Body of pancreas (tissue), 4 donors: ENCODE measurements at regions not wholly inside any gene's neighbourhood (a gene's known extent, or its start where the extent isn't known, plus 50 kb on each side); places are given as distances from the start of the nearest gene placed in this dataset.

Source experiments
- ATAC-seq: fragments of 150-250 bp; one replicate; pipeline ENCODE4 v1.9.1; 2016
- DNase-seq, 4 donors: peaks; one replicate each; pipeline ENCODE4 v3.0.0-alpha.2; 2019
- H3K27ac ChIP-seq, 4 donors: fragments of 200-600 bp; sonication (generic); 1 replicate in 3 of 4; 2 replicates in 1 of 4; pipeline versions ENCODE4 v1.5.1 to v1.6.1; 2016 to 2019; ENCODE audit warnings: mild to moderate bottlenecking in 1 of 4, mixed read lengths in 1 of 4, moderate library complexity in 1 of 4
- H3K27me3 ChIP-seq, 2 donors: fragments of 200-600 bp; sonication (generic); one replicate each; pipeline ENCODE4 v1.6.0; 2016; ENCODE audit warnings: mild to moderate bottlenecking in 1 of 2
- H3K36me3 ChIP-seq, 2 donors: fragments of 200-600 bp; sonication (generic); replicated peaks in 1 of 2; 2 replicates each; pipeline ENCODE4 v1.5.1; 2016; ENCODE audit warnings: low read depth in 2 of 2; ENCODE audit not compliant: insufficient read depth in 1 of 2
- H3K4me1 ChIP-seq: fragments of 200-600 bp; sonication (generic); one replicate; pipeline ENCODE4 v1.6.0; 2016
- H3K4me3 ChIP-seq, 2 donors: fragments of 200-600 bp; sonication (generic); 1 replicate in 1 of 2; 2 replicates in 1 of 2; pipeline ENCODE4 v1.5.1; 2016 to 2019
- H3K9me3 ChIP-seq, 3 donors: fragments of 200-600 bp; sonication (generic); 1 replicate in 2 of 3; 2 replicates in 1 of 3; pipeline ENCODE4 v1.5.1; 2016
- POLR2A ChIP-seq, 3 donors: fragments of 450-650 bp; IDR thresholded peaks; one replicate each; pipeline ENCODE4 v1.6.1; 2016; ENCODE audit warnings: antibody characterized with exemption in 3 of 3, mild to moderate bottlenecking in 2 of 3
- WGBS, 2 donors: methylation state at CpG; one replicate each; pipeline ENCODE4 v1.1.5; 2017; 5-methylcytosine and 5-hydroxymethylcytosine counted together
- intact Hi-C: fragments of 100-400 bp; cut with DNase I; formaldehyde crosslinking; loops from one replicate; pipeline ENCODE4 v1.15.1; 2023
- TF ChIP-seq, protein P1 (sequence below), 7 experiments: fragments of 450-650 bp in 4 of 7; fragments of 200-600 bp in 3 of 7; sonication (generic) in 3 of 7; IDR thresholded peaks; one replicate each; pipeline ENCODE4 v1.5.1; 2016 to 2019; ENCODE audit warnings: antibody characterized with exemption in 7 of 7

DNA sequence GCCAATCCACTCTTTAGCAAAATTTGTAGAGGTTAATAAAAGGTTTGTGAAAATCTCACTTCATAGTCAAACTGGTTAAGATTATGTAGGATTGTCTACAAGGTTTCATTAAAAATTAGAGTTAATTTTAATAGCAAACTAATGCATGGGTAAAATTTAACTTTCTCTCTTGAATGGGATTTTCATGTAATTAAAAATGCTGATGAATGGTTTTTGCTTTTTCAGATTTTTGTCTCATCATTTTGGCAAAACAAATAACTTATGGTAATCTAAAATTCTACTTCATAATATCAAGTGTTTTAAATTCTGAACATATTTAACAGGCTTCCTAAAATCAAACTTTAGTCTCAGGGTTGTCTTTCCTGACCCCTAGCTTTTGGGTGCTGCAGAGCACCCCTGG, 113.8 kb upstream of the FAM174A start:
- H3K4me1 ChIP-seq = no peaks in the 10 kb centered on the region
- no peaks in the 10 kb centered on the region for H3K27me3 ChIP-seq
- no peak overlapping the region for H3K4me3 ChIP-seq
- ATAC-seq = no peak
- intact Hi-C loops = no loop called here
- DNase-seq = no peak
- no peaks in the 10 kb centered on the region for H3K9me3 ChIP-seq
- no peak overlapping the region for H3K27ac ChIP-seq
- TF ChIP-seq, protein P1, sequence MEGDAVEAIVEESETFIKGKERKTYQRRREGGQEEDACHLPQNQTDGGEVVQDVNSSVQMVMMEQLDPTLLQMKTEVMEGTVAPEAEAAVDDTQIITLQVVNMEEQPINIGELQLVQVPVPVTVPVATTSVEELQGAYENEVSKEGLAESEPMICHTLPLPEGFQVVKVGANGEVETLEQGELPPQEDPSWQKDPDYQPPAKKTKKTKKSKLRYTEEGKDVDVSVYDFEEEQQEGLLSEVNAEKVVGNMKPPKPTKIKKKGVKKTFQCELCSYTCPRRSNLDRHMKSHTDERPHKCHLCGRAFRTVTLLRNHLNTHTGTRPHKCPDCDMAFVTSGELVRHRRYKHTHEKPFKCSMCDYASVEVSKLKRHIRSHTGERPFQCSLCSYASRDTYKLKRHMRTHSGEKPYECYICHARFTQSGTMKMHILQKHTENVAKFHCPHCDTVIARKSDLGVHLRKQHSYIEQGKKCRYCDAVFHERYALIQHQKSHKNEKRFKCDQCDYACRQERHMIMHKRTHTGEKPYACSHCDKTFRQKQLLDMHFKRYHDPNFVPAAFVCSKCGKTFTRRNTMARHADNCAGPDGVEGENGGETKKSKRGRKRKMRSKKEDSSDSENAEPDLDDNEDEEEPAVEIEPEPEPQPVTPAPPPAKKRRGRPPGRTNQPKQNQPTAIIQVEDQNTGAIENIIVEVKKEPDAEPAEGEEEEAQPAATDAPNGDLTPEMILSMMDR (IDR thresholded peaks at IDR 0.05) = no peak
- TF ChIP-seq POLR2A (IDR thresholded peaks at IDR 0.05) = no peak
- H3K36me3 ChIP-seq = no peaks in the 10 kb centered on the region

DNA sequence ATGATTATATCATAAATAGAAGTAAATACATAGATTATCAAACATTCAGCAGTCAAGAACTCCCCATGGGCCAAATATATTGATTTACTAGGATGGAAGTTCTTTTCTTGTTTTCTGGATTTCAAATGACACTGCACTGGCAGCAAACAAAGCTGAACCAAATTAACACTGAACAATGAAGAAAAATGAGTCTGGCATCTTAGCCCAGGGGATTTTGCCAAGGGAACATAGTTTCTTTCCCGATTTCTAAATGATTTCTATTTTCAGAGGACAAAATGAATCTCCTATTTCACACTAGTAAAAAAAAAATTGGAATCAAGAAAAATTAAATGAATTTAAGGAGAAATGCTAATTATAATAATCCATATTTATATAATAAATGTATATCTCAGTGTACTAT, 116.9 kb upstream of the FAM174A start:
- H3K27me3 ChIP-seq = no peaks in the 10 kb centered on the region
- WGBS, 2 donors = 64 to 66% methylated on average over 1 of the region's 1 CpG
- DNase-seq = no peak
- no peaks in the 10 kb centered on the region for H3K36me3 ChIP-seq
- no peak for TF ChIP-seq POLR2A (IDR thresholded peaks at IDR 0.05)
- TF ChIP-seq, protein P1 (IDR thresholded peaks at IDR 0.05) = no peak
- no peak overlapping the region for H3K27ac ChIP-seq
- intact Hi-C loops = no loop called here
- no peak overlapping the region for H3K4me3 ChIP-seq
- H3K9me3 ChIP-seq = no peaks in the 10 kb centered on the region
- ATAC-seq = no peak
- no peaks in the 10 kb centered on the region for H3K4me1 ChIP-seq

DNA sequence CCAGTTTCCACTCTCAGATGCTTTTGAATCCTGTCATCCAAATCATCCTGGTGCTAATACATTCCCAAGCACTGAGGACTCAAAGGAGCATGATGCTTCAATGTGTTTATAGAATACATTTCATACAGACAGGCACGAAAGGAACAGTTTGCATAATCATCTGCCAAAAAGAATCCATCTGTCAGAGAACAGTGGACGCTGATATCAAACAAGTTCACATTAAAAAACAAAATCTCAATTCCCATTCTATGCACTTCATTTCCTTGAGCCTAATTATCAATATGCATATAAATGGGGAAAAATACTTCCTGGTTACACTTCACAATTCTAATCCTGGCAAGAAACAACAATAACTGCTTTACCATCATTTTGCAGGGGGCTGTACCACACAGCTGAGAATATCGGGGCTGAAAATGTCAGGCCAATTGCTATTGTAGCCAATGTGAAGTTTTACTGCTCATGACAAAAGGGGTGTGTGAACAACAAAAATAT, 125.5 kb upstream of the FAM174A start:
- H3K9me3 ChIP-seq = no peaks in the 10 kb centered on the region
- no peak for TF ChIP-seq POLR2A (IDR thresholded peaks at IDR 0.05)
- TF ChIP-seq, protein P1 (IDR thresholded peaks at IDR 0.05) = no peak
- H3K27me3 ChIP-seq = no peaks in the 10 kb centered on the region
- DNase-seq (no peak), ATAC-seq (no peak)
- no peak overlapping the region for H3K4me3 ChIP-seq
- H3K36me3 ChIP-seq = no peaks in the 10 kb centered on the region
- intact Hi-C loops = no loop called here
- no peak overlapping the region for H3K27ac ChIP-seq
- WGBS, 2 donors = 45 to 67% methylated on average over 3 of the region's 3 CpGs
- no peaks in the 10 kb centered on the region for H3K4me1 ChIP-seq

DNA sequence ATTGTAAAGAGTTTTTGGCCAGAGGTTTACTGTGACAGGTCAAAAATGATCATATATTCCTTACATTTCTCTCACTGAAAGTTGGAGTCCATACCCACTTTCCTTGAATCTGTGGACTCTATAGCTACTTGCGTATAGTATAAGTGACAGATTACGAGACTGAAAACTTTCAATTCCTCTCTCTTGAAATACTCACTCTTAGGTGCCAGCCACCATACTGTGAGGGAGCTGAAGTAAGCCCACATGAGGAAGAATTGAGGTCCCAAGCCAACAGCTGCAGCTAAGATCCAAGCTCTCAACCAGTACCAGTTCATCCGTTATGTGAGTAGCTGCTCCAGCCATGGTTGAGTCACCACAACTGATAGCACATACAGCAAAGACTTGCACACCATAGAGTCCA, 128.1 kb upstream of the FAM174A start:
- TF ChIP-seq POLR2A (IDR thresholded peaks at IDR 0.05) = no peak
- TF ChIP-seq, protein P1 (IDR thresholded peaks at IDR 0.05) = no peak
- H3K27ac ChIP-seq = no peak overlapping the region
- no peaks in the 10 kb centered on the region for H3K4me1 ChIP-seq
- no peak overlapping the region for H3K4me3 ChIP-seq
- no peaks in the 10 kb centered on the region for H3K36me3 ChIP-seq
- ATAC-seq (no peak), DNase-seq (no peak)
- WGBS, 2 donors = 85 to 96% methylated on average over 3 of the region's 3 CpGs
- no peaks in the 10 kb centered on the region for H3K9me3 ChIP-seq
- intact Hi-C loops = no loop called here
- no peaks in the 10 kb centered on the region for H3K27me3 ChIP-seq

DNA sequence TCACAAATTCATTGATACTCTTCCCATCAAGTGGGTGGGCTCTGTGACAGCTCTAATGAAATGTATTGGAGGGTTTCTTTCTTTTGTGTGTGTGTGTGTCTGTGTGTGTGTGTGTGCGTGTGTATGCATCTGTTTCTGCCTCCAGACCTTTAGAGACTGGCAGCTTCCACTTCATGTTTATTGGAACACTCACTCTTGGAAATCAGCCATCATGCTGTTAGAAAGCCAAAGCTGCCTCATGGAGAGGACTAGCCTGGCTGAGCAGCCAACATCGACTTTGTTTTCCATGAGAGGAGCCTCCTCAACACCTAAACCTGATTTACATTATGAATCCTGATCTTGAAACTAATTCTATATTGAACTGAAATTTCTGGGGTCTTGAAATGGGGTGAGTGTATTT, 128.5 kb upstream of the FAM174A start:
- Histone ChIP-seq H3K27me3 (no peaks in the 10 kb centered on the region), H3K36me3 (no peaks in the 10 kb centered on the region), H3K4me3 (no peak overlapping the region), H3K4me1 (no peaks in the 10 kb centered on the region), H3K9me3 (no peaks in the 10 kb centered on the region), H3K27ac (no peak overlapping the region)
- intact Hi-C loops = no loop called here
- TF ChIP-seq, protein P1 (IDR thresholded peaks at IDR 0.05) = no peak
- no peak for TF ChIP-seq POLR2A (IDR thresholded peaks at IDR 0.05)
- 50 to 67% methylated on average over 2 of the region's 2 CpGs for WGBS, 2 donors
- ATAC-seq (no peak), DNase-seq (no peak)
